ENCODE measurements at regions not wholly inside any gene's neighbourhood (a gene's known extent, or its start where the extent isn't known, plus 50 kb on each side); places are given as distances from the start of the nearest gene placed in this dataset.

DNA sequence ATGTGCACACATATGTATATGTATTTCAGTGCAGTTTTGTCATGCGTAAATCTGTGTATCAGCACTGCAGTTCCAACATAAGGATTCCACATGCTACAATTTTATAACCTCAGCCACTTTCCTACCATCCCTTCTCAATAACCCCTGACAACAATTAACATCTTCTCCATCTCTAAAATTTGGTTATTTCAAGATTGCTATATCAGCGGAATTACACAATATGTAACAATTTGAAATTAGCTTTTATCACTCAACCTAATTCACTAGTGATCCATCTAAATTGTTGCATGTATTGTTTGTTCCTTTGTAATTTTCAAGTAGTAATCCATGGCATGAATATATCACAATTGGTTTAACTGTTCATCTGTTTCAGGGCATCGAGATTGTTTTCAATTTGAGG, 511.3 kb downstream of the HAO1 start:
- H3K27ac ChIP-seq = no peak overlapping the region
- no peak for TF ChIP-seq ZFX (IDR thresholded peaks at IDR 0.05)
- TF ChIP-seq, protein P1, sequence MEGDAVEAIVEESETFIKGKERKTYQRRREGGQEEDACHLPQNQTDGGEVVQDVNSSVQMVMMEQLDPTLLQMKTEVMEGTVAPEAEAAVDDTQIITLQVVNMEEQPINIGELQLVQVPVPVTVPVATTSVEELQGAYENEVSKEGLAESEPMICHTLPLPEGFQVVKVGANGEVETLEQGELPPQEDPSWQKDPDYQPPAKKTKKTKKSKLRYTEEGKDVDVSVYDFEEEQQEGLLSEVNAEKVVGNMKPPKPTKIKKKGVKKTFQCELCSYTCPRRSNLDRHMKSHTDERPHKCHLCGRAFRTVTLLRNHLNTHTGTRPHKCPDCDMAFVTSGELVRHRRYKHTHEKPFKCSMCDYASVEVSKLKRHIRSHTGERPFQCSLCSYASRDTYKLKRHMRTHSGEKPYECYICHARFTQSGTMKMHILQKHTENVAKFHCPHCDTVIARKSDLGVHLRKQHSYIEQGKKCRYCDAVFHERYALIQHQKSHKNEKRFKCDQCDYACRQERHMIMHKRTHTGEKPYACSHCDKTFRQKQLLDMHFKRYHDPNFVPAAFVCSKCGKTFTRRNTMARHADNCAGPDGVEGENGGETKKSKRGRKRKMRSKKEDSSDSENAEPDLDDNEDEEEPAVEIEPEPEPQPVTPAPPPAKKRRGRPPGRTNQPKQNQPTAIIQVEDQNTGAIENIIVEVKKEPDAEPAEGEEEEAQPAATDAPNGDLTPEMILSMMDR (conservative IDR thresholded peaks at IDR 0.05) = no peak

DNA sequence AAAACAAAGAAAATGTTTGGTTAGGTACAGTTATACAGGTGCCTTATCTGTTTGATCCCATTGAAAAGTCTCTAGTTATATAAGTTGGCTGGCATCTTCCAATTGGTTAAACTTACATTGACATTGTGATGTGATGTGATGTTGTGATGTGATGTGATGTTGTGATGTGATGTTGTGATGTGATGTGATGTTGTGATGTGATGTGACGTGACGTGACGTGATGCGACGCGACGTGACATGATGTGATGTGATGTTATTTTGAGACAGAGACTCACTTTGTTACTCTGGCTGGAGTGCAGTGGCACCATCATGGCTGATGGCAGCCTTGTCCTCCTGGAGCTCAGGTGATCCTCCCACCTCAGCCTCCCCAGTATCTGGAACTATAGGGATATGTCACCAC, 507.6 kb downstream of the HAO1 start:
- H3K27ac ChIP-seq = no peak overlapping the region
- TF ChIP-seq, protein P1 (conservative IDR thresholded peaks at IDR 0.05) = no peak

DNA sequence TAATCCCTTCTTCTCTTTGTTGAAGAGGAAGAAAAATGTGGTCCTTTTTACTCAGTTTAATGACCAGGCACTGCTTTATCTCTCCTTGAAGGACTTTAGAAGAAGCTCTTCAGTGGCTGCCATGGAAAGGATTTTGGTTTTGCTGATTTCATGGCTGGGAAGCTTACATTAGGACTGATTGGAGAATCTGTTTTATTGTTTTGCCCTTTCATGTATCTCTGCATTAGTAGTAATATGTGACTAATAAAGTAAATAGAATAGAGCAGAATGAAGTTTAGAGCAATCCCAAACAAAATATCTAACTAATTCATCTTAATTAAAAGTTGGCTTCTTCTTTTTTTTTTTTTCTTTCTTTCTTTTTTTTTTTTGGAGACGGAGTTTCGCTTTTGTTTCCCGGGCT, 502.9 kb downstream of the HAO1 start:
- no peak overlapping the region for H3K27ac ChIP-seq
- TF ChIP-seq ZFX (IDR thresholded peaks at IDR 0.05) = no peak
- TF ChIP-seq, protein P1 (conservative IDR thresholded peaks at IDR 0.05) = no peak

DNA sequence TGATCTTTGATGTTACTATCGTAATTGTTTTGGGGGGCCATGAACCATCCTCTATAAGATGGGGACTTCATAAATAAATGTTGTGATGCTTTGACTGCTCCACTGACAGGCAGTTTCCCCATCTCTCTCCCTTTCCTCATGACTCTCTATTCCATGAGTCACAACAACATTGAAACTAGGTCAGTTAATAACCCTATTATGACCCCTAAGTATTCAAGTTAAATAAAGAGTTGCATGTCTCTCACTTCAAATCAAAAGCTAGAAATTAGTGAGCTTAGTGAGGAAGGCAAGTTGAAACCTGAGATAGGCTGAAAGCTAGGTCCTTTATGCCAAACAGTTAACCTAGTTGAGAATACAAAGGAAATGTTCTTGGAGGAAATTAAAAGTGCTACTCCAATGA, 491.0 kb downstream of the HAO1 start:
- TF ChIP-seq, protein P1 (conservative IDR thresholded peaks at IDR 0.05) = no peak
- TF ChIP-seq ZFX (IDR thresholded peaks at IDR 0.05) = no peak
- no peak overlapping the region for H3K27ac ChIP-seq

DNA sequence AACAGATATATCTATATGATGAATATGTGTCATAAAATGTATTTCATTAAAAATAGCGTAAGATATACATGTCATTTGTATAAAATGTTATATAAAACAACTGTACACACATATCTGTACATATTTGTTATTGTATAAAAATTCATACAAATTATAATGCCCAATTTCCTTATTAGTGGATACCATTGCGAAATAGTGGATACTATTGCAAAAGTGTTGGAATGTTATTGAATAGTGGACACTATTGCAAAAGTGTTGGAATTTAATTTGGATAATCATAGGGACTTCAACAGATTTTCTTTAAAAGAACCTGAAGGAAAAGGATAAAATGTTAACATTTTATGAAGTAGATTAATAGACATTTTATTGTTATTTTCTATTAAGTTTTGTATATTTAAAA, 487.4 kb downstream of the HAO1 start:
- no peak overlapping the region for H3K27ac ChIP-seq
- TF ChIP-seq, protein P1 (conservative IDR thresholded peaks at IDR 0.05) = no peak
- no peak for TF ChIP-seq ZFX (IDR thresholded peaks at IDR 0.05)

DNA sequence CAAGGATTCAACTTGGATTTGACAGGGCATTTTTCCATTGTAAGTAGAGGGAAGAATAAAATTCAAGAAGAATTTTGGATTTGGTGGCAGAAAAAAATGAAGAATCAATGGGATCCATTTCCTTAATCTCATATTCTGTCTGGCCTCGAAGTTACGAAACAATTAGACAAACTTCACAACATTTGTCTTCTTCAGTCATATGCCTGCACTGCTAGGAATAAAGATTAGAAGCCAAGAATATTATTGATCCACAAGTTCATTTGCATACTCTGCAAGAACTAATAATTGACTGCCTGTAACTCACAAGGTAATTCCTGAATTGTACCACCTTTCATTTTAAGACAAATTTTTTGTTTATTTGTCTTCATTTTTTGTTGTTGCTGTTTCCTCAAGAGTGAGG, 486.2 kb downstream of the HAO1 start:
- no peak overlapping the region for H3K27ac ChIP-seq
- TF ChIP-seq, protein P1 (conservative IDR thresholded peaks at IDR 0.05) = no peak
- no peak for TF ChIP-seq ZFX (IDR thresholded peaks at IDR 0.05)

DNA sequence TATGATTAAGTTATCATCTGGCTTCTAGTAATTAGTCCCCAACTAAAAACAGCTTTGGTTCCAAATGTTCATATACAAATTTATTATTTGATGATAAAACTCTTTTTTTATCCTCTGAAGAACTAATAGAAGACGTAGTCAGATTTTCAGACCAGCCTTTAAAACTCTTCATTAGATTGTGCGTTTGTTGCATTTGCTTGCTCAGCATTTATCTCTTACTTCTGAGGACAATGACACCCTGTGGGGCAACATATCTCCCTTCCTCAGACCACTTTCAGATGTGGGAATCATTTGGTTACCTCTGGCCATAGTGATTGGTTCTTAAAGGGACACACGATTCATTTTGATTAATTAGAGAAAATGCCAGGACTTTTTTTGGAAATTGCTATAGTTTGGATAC, 481.8 kb downstream of the HAO1 start:
- H3K27ac ChIP-seq = no peak overlapping the region
- TF ChIP-seq ZFX (IDR thresholded peaks at IDR 0.05) = no peak
- TF ChIP-seq, protein P1 (conservative IDR thresholded peaks at IDR 0.05) = no peak
